ENCODE measurements at regions not wholly inside any gene's neighbourhood (a gene's known extent, or its start where the extent isn't known, plus 50 kb on each side); places are given as distances from the start of the nearest gene placed in this dataset.

DNA sequence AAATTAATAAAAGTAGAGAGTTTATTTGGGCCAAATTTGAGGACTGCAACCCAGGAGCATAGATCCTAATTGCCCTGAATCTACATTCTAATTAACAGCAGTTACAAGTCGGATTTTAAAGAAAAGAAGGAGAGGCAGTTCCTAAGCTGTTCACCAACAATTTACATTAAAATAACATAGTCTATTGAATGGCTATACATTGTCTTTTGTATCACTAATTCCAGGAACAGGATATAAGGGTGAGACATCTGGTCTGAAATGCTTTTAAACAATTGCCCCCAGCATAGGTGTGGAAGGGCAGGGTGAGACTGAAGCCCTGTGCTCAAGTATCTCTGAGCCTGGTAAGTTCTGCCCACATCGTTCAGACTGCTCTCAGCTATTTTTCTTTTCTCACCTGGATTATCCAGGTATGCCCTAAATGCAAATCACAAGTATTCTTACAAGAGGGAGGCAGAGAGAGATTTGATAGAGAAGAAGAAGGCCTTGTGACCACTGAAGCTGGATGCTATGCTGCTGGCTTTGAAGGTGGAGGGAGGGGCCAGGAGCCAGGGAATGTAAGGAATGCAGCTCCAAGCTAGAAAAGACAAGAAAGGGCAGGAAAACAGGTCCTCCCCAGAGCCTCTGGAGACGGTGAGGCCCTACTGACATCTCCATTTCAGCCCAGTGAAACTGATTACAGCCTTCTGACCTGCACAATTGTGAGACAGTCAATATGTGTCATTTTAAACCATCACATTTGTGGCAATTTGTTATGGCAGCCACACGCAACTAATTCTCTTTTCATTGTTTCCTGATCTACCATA is 189.4 kb upstream of the ARL4C start:
- H3K27ac Mint-ChIP-seq, result no peak overlapping the region
- no peaks in the 10 kb centered on the region for H3K4me1 Mint-ChIP-seq
- H3K36me3 Mint-ChIP-seq, result no peaks in the 10 kb centered on the region
- no peak overlapping the region for H3K4me3 Mint-ChIP-seq
- H3K9me3 Mint-ChIP-seq, result peaks cover 6% of the 10 kb centered on the region
- H3K27me3 Mint-ChIP-seq, result no peaks in the 10 kb centered on the region
- no peak for ATAC-seq

DNA sequence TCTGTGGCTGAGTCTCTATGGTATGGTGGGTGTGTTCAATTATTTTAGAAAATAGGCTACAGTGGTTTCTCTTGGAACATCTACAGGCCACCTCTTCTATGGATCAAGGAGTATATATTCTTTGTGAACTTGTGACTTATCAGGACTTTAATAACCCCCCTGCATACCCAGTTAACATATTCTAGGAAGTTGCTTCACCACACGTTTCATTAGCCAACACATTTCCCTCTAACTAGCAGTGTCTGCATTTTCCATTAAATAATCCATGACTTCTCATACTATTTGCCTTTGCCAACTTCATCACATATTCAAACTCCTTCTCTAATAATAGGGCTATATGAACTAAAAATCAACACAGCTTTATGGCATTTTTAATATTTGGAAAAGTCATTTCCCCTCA is 187.6 kb upstream of the ARL4C start:
- no peak for ATAC-seq
- Mint-ChIP-seq H3K36me3 (no peaks in the 10 kb centered on the region), H3K27me3 (no peaks in the 10 kb centered on the region), H3K9me3 (peaks cover 6% of the 10 kb centered on the region), H3K4me1 (no peaks in the 10 kb centered on the region), H3K27ac (no peak overlapping the region), H3K4me3 (no peak overlapping the region)

DNA sequence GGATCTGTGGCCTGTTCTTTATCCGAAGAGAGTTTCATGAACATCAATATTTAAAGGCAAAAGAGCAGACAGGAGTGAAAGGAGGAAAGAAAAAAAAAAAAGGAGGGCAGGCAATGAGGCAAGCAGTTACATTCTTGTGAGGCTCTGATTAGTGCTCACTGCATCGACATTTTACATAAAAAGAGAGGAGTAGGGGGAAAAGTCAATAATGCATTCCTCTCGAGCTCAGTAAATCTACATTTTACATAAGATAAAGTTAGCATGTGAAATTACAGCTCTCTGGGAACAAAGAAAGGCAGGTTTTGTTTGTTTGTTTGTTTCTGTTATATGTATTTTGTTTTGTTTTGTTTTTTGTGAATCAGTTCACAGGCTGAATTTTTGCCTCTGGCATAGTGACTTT is 187.1 kb upstream of the ARL4C start:
- H3K4me3 Mint-ChIP-seq, result no peak overlapping the region
- no peaks in the 10 kb centered on the region for H3K36me3 Mint-ChIP-seq
- no peaks in the 10 kb centered on the region for H3K4me1 Mint-ChIP-seq
- ATAC-seq, result no peak
- H3K27me3 Mint-ChIP-seq, result no peaks in the 10 kb centered on the region
- H3K27ac Mint-ChIP-seq, result no peak overlapping the region
- H3K9me3 Mint-ChIP-seq, result peaks cover 6% of the 10 kb centered on the region

DNA sequence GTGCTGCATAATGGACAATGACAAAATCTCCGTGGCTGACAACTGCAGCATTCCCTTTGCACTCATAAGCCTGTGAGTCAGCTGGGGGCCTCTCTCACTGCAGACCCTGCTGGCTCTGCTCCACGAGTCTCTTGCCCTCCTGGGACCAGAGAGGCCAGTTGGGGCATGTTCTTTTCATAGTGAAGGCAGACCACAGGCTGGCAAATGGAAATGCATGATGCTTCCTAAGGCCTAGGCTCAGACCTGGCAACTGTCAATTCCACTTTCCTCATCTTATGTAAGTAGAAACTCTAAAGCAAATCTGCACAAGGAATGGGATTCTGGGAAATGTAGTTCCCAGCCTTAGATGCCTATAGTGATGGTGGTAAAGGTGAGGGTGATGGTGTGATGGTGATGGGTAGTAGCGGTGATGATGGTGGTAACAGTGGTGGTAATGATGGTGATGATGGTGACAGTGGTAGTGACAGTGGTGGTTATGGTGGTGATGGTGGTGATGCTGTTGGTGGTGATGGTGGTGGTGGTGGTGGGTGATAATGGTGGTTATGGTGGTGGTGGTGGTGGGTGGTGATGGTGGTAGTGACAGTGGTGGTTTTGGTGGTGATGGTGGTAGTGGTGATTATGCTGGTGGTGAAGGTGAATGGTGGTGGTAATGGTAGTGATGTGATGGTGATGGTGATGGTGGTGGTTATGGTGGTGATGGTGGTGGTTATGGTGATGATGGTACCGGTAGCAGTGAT is 185.8 kb upstream of the ARL4C start:
- Mint-ChIP-seq H3K9me3 (peaks cover 6% of the 10 kb centered on the region), H3K4me3 (no peak overlapping the region), H3K27ac (no peak overlapping the region), H3K27me3 (no peaks in the 10 kb centered on the region), H3K36me3 (no peaks in the 10 kb centered on the region), H3K4me1 (no peaks in the 10 kb centered on the region)
- ATAC-seq, result peak; percentile 38

DNA sequence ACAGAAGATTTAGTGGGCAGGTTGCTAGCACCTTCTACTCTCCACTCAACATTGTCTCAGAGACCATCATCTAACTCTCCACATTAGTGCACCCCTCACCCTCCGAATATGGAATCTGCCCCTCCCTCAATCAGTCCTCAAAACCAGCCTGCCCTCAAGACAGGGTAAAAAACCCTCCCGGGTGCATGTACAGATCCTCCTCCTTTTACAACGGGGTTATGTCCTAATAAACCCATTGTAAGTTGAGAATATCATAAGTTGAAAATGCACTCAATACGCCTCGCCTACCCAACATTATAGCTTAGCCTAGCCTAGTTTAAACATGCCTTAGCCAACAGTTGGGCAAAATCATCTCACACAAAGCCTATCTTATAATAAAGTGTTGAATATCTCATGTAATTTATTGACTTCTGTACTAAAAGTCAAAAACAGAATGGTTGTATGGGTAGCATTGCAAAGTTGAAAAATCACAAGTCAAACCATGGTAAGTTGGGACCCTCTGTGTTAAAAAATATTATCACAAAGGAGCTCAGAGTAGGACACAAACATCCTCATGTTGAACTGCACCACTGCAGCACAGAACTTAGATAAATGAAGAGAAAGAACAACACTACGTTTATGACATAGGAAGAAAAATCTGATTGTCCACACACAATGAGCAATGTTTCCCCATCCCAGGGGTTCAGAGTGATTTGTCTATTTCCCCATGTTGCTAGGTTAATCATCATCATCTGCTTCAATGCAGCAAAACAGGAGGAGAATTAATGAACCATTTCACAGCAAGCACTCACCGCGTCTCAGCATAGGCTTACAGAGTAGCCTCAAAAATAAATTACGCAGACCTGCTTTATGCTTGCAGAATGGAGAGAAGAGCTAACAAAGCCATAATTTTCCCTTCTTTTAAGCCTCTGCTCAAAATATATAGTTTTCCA is 184.1 kb upstream of the ARL4C start:
- Mint-ChIP-seq H3K27me3 (no peaks in the 10 kb centered on the region), H3K4me3 (no peak overlapping the region), H3K27ac (no peak overlapping the region), H3K9me3 (peaks cover 6% of the 10 kb centered on the region), H3K4me1 (no peaks in the 10 kb centered on the region), H3K36me3 (no peaks in the 10 kb centered on the region)
- peak; percentile 32 for ATAC-seq

DNA sequence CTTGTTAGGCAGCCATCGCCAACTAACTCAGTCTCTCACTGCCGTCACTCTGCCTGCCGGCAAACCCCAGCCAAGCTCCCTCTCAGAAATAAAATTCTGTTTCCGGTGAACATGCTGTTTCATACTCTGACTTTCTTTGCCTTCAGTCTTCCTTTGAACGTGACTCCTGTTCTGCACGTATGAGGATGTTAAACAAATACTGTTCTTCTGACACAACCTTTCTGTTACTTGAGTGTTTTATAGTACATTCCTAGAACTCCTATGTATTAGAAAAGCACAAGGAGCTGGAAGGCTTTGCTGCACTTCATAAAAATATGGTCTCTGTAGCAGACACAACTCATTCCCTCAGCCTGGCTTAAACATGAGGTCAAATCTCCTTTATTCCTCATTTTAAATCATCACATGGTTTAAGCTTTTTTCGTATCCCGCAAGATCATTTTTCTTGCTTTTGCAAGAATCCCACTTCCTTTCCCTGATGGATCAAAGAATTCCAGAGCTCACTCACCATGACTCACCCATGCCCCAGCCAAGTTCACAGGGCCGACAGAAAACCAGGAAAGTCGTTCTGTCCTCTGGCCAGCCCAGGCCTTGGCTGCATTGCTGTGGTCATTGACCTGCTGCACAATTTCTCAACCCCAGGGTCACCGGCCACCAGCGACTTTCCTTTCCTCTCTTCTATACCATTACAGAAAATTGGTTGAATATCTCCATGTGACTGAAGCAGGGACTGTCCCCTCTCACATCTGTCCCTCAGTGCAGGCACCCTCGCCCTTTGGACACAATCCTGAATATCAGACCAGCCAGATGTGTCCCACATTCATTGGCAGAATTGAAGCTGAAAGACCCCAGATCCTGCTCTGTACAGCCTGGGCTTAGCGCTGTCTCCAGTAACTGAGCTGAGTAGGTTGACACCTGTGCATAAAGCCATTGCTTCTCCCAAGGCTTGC is 183.1 kb upstream of the ARL4C start:
- H3K27ac Mint-ChIP-seq, result no peak overlapping the region
- H3K9me3 Mint-ChIP-seq, result peaks cover 6% of the 10 kb centered on the region
- no peaks in the 10 kb centered on the region for H3K4me1 Mint-ChIP-seq
- H3K27me3 Mint-ChIP-seq, result no peaks in the 10 kb centered on the region
- H3K36me3 Mint-ChIP-seq, result no peaks in the 10 kb centered on the region
- H3K4me3 Mint-ChIP-seq, result no peak overlapping the region
- no peak for ATAC-seq

DNA sequence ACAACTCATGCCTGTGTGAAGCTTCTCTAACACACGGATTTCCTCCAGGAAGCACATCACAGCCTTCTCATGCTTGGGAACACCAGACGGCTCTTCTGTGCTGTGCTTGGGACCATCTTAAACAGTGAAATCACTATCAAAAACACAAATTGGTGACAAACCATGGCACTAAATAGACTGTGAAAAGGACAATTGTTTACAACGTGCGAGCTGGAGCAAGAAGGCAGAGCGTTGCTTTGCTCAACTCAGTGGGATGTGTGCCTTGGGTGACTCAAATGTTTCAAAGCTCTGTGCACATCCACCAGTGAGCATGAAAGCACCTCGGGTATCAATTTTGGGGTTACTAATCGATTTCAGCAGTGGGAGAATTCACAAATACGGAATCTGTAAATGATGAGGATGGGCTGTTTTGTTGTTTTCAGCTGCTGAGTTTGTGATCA is 182.4 kb upstream of the ARL4C start:
- Mint-ChIP-seq H3K4me3 (no peak overlapping the region), H3K9me3 (peaks cover 6% of the 10 kb centered on the region), H3K27me3 (no peaks in the 10 kb centered on the region), H3K36me3 (no peaks in the 10 kb centered on the region), H3K4me1 (no peaks in the 10 kb centered on the region), H3K27ac (no peak overlapping the region)
- no peak for ATAC-seq

DNA sequence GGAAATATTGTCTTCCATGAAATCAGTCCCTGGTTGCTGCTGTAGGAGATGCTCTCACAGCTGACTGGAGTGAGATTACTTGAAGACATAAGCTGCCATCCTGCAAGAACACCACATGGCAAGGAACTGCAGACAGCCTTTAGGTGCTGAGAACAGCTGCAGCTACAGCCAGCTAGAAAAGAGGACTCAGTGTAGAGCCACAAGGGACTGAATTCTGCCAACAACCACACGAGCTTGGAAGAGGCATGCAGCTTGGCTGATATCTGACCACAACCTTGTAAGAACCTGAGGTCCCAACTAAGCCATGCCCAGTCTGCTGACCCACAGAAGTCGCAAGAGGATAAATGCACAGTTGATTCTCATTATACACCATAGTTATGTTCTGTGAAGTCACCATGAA is 181.8 kb upstream of the ARL4C start:
- ATAC-seq, result no peak
- H3K27me3 Mint-ChIP-seq, result no peaks in the 10 kb centered on the region
- no peak overlapping the region for H3K27ac Mint-ChIP-seq
- no peaks in the 10 kb centered on the region for H3K36me3 Mint-ChIP-seq
- H3K9me3 Mint-ChIP-seq, result peaks cover 6% of the 10 kb centered on the region
- H3K4me3 Mint-ChIP-seq, result no peak overlapping the region
- no peaks in the 10 kb centered on the region for H3K4me1 Mint-ChIP-seq

DNA sequence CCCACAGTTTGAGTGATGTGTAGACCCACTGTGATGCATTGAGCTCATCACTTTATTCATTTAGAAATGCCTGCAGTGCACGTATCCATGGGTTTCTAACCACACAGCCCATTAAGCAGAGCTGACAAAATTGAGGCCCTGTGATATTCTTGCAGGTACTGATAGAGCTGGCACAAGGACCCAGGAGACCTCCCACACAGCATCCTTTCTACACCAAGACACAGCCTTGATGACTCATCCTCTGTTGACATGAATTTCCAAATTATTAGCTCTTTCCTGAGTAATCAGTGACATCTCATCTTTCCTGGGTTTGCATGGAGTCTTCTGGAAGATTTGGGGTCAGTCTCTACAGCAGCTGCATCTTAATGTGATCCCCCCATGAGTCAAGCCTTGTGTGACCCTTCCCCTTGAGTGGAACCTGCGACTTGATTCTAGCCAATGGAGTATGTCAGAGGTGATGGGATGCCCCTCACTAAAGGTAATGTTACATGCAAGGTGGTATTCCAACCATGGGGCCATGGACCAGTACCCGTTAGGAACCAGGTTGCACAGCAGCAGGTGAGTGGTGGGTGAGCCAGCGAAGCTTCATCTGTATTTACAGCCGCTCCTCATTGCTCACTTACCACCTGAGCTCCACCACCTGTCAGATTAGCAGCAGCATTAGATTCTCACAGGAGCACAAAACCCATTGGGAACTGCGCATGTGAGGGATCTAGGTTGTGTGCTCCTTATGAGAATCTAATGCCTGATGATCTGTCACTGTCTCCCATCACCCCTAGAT is 181.1 kb upstream of the ARL4C start:
- ATAC-seq, result no peak
- H3K27me3 Mint-ChIP-seq, result no peaks in the 10 kb centered on the region
- no peak overlapping the region for H3K4me3 Mint-ChIP-seq
- no peak overlapping the region for H3K27ac Mint-ChIP-seq
- H3K4me1 Mint-ChIP-seq, result no peaks in the 10 kb centered on the region
- H3K9me3 Mint-ChIP-seq, result peaks cover 4% of the 10 kb centered on the region
- no peaks in the 10 kb centered on the region for H3K36me3 Mint-ChIP-seq

DNA sequence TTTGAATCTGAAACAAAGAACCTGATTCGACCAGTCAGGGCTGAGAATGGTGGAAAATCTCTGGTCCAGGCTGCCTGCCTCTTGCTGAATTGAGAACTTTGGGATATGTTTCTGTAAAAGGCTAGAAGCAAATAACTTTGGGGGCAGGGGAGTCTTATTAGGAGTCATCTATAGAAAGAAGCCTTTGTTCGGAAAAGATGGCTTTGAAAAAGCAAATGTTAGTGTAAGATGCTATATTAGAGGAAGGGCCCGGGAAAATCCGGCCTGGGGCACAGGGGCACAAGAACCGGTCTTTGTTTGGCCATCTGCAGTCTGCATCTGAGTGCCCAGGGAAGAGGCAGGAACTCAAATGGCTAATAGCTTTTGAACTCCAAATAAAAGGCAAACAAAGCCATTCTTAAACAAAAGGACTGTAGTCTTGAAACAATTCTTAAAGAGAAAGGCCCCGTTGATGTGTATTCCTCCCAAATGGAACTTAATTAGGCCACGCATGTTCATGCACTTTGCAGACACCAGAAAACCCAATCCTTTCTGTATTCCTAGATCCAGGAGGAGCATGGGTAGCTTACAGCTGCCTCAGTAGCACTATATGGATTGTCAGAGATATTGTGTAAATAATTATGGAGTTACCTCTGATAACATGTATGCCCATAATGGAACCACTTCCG is 180.0 kb upstream of the ARL4C start:
- H3K36me3 Mint-ChIP-seq, result no peaks in the 10 kb centered on the region
- H3K9me3 Mint-ChIP-seq, result no peaks in the 10 kb centered on the region
- no peak overlapping the region for H3K27ac Mint-ChIP-seq
- no peaks in the 10 kb centered on the region for H3K4me1 Mint-ChIP-seq
- no peaks in the 10 kb centered on the region for H3K27me3 Mint-ChIP-seq
- no peak overlapping the region for H3K4me3 Mint-ChIP-seq
- ATAC-seq, result no peak

DNA sequence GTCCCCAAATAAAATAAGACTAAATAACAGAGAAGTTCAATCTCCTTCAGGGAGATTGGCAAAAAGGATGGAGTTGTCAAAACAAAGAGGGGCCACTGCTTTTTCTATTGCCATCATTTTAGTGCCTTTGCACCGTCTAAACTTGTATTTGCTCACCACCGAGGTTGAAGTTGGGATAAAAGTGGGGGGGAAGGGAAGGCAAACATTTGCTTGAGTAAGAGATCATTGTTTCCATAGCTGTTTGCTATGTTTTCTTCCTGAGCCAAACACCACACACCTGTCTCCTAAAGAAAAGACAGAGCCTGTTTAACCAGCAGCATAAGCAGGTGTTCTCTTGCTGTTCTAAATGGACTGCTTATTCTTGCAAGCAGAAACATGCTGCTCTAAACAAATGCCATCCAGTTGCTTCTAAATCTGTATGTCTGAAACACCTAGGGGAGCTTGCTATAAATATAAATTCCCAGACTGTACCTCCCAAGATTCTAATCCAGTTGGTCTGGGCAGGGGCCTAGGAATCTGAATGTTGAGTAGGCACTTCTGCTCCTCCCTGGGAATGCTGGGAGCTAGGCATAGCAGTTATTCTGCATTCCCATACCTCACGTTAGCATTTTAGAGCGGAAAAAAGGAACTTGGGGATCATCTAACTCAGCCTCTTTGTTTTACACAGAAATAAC is 179.4 kb upstream of the ARL4C start:
- H3K4me1 Mint-ChIP-seq, result no peaks in the 10 kb centered on the region
- no peaks in the 10 kb centered on the region for H3K9me3 Mint-ChIP-seq
- ATAC-seq, result no peak
- H3K27ac Mint-ChIP-seq, result no peak overlapping the region
- H3K36me3 Mint-ChIP-seq, result no peaks in the 10 kb centered on the region
- H3K4me3 Mint-ChIP-seq, result no peak overlapping the region
- H3K27me3 Mint-ChIP-seq, result no peaks in the 10 kb centered on the region

DNA sequence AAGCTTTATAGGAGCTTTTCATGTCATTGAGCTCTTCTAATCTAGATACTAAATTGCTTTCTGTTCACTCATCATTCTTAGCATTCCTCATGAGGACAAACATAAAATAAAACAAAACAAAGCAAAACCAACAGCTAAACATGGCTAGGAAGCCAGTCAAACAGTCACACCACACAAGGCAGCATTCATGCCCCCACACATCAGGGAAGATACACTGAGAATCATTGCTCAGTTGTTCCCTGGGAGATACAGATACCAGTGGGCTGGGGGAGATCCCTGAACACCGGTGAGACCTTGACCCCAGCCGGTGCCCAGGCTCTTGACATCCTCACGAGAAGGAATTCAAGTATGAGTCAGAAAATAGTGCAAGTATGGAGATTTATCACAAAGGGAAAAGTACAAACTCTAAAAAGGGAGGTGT is 177.9 kb upstream of the ARL4C start:
- H3K9me3 Mint-ChIP-seq, result no peaks in the 10 kb centered on the region
- no peak overlapping the region for H3K4me3 Mint-ChIP-seq
- H3K27me3 Mint-ChIP-seq, result no peaks in the 10 kb centered on the region
- H3K4me1 Mint-ChIP-seq, result no peaks in the 10 kb centered on the region
- ATAC-seq, result no peak
- H3K27ac Mint-ChIP-seq, result no peak overlapping the region
- H3K36me3 Mint-ChIP-seq, result no peaks in the 10 kb centered on the region
